ENCODE measurements at regions not wholly inside any gene's neighbourhood (a gene's known extent, or its start where the extent isn't known, plus 50 kb on each side); places are given as distances from the start of the nearest gene placed in this dataset.

DNA sequence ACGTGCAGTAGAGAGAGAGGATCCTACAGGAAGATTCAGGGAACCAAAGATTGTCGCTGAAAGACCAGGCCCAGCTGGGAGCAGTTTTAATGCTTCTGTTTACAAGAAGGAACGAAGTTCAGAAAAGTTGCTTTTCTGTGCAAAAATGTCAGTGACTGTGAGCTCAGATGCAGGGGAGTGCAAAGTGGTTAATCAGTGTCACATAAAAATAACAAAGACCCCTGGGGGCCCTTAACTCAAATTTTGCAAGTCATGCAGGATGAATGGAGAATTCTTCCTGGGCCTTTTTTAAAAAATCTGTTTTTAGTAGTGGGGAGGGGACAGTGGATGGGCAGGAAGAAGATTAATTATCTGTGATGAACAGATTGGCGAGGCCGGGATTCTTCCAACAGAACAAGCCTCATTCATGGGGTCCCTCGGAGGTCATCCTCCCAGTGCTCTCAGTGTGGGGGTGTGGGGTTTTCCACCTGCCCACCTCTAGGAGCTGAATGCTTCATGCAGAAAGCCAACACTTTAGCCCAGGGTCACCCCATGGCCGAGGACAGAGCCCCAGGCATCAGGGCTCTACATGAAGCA, 167.2 kb downstream of the UQCRFS1 start (continued):
- TF ChIP-seq, protein P1, sequence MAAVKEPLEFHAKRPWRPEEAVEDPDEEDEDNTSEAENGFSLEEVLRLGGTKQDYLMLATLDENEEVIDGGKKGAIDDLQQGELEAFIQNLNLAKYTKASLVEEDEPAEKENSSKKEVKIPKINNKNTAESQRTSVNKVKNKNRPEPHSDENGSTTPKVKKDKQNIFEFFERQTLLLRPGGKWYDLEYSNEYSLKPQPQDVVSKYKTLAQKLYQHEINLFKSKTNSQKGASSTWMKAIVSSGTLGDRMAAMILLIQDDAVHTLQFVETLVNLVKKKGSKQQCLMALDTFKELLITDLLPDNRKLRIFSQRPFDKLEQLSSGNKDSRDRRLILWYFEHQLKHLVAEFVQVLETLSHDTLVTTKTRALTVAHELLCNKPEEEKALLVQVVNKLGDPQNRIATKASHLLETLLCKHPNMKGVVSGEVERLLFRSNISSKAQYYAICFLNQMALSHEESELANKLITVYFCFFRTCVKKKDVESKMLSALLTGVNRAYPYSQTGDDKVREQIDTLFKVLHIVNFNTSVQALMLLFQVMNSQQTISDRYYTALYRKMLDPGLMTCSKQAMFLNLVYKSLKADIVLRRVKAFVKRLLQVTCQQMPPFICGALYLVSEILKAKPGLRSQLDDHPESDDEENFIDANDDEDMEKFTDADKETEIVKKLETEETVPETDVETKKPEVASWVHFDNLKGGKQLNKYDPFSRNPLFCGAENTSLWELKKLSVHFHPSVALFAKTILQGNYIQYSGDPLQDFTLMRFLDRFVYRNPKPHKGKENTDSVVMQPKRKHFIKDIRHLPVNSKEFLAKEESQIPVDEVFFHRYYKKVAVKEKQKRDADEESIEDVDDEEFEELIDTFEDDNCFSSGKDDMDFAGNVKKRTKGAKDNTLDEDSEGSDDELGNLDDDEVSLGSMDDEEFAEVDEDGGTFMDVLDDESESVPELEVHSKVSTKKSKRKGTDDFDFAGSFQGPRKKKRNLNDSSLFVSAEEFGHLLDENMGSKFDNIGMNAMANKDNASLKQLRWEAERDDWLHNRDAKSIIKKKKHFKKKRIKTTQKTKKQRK (IDR thresholded peaks at IDR 0.05; ENCODE audit: low read depth, low read length), result no peak
- TF ChIP-seq CEBPB (IDR thresholded peaks at IDR 0.05; ENCODE audit: borderline replicate concordance in 1 of 2, low read depth in 2 of 2, low read length in 2 of 2), result no peak
- TF ChIP-seq IKZF2 (IDR thresholded peaks at IDR 0.05), result no peak
- no peak for TF ChIP-seq EGR1 (IDR thresholded peaks at IDR 0.05; ENCODE audit: borderline replicate concordance in 1 of 2, low read depth in 2 of 2, low read length in 2 of 2)
- TF ChIP-seq, protein P2, sequence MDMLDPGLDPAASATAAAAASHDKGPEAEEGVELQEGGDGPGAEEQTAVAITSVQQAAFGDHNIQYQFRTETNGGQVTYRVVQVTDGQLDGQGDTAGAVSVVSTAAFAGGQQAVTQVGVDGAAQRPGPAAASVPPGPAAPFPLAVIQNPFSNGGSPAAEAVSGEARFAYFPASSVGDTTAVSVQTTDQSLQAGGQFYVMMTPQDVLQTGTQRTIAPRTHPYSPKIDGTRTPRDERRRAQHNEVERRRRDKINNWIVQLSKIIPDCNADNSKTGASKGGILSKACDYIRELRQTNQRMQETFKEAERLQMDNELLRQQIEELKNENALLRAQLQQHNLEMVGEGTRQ (IDR thresholded peaks at IDR 0.05; ENCODE audit: borderline replicate concordance, low read depth, low read length), result no peak
- no peak for TF ChIP-seq ZNF384 (IDR thresholded peaks at IDR 0.05; ENCODE audit: borderline replicate concordance, low read depth, low read length)
- no peak for TF ChIP-seq RB1 (IDR thresholded peaks at IDR 0.05; ENCODE audit: borderline replicate concordance)

DNA sequence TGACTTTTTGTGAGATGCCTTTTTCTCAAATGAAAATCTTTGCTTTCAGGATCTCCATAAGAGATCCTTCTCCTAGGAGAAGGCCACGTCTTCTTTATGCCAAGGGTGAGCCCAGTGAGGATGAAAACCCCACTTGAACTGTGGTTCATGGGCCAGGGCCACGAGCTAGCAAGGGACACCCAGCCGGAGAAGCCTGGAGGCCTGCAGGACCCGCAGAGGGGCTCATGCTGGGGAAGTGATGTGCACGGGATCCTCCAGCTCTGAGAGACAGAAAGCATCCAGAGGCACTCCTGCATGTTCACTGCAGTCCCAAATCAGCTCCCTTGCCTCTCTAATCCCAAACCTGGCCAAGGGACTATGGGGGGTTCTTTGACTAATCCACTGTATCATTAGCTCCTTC, 168.9 kb downstream of the UQCRFS1 start:
- ChIA-PET CTCF (no interaction called here), RAD21 (ENCODE audit: unreplicated experiment) (no interaction called here), POLR2A (no interaction called here), SMC1A (ENCODE audit: uncharacterized antibody, unreplicated experiment) (no interaction called here)
- in situ Hi-C loops (cut with MboI) (no loop called here), intact Hi-C loops (cut with micrococcal nuclease; ENCODE audit: unreplicated experiment) (no loop called here)
- no peak for FAIRE-seq
- no TSS peak for BruUV-seq (replicated peaks)
- Histone ChIP-seq H3K4me2 (ENCODE audit: control insufficient read depth, insufficient read depth) (no peak overlapping the region), H2AFZ (ENCODE audit: control insufficient read depth, low read depth, low read length) (no peak overlapping the region), H3K27me3 (replicated peaks in 1 of 2; ENCODE audit: control insufficient read depth in 2 of 2, insufficient read depth in 2 of 2, low read length in 1 of 2) (no peaks in the 10 kb centered on the region), H3K4me3 (no peak overlapping the region), H3K79me2 (ENCODE audit: control insufficient read depth, insufficient read depth, low read length) (no peaks in the 10 kb centered on the region), H4K20me1 (ENCODE audit: control insufficient read depth, insufficient read depth) (no peaks in the 10 kb centered on the region), H3K9me3 (replicated peaks; ENCODE audit: control insufficient read depth, insufficient read depth, low read length) (no peaks in the 10 kb centered on the region; the same call in 2 of the 3 replicates), H3K27ac (ENCODE audit: control insufficient read depth, insufficient read depth) (no peak overlapping the region), H3K4me1 (ENCODE audit: control insufficient read depth, insufficient read depth, low read length) (no peaks in the 10 kb centered on the region), H3K9ac (ENCODE audit: control insufficient read depth, insufficient read depth, low read length) (no peak overlapping the region), H3K36me3 (ENCODE audit: control insufficient read depth in 2 of 2, insufficient read depth in 2 of 2, low read length in 1 of 2) (no peaks in the 10 kb centered on the region)
- TF ChIP-seq, protein P3, sequence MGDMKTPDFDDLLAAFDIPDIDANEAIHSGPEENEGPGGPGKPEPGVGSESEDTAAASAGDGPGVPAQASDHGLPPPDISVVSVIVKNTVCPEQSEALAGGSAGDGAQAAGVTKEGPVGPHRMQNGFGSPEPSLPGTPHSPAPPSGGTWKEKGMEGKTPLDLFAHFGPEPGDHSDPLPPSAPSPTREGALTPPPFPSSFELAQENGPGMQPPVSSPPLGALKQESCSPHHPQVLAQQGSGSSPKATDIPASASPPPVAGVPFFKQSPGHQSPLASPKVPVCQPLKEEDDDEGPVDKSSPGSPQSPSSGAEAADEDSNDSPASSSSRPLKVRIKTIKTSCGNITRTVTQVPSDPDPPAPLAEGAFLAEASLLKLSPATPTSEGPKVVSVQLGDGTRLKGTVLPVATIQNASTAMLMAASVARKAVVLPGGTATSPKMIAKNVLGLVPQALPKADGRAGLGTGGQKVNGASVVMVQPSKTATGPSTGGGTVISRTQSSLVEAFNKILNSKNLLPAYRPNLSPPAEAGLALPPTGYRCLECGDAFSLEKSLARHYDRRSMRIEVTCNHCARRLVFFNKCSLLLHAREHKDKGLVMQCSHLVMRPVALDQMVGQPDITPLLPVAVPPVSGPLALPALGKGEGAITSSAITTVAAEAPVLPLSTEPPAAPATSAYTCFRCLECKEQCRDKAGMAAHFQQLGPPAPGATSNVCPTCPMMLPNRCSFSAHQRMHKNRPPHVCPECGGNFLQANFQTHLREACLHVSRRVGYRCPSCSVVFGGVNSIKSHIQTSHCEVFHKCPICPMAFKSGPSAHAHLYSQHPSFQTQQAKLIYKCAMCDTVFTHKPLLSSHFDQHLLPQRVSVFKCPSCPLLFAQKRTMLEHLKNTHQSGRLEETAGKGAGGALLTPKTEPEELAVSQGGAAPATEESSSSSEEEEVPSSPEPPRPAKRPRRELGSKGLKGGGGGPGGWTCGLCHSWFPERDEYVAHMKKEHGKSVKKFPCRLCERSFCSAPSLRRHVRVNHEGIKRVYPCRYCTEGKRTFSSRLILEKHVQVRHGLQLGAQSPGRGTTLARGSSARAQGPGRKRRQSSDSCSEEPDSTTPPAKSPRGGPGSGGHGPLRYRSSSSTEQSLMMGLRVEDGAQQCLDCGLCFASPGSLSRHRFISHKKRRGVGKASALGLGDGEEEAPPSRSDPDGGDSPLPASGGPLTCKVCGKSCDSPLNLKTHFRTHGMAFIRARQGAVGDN (IDR thresholded peaks at IDR 0.05), result no peak
- WGBS (ENCODE audit: insufficient coverage, insufficient replicate concordance, low lambda C conversion rate, missing lambda C conversion rate), result 15% methylated on average over 5 of the region's 5 CpGs
- DNase-seq (ENCODE audit: low read depth, low spot score), result no peak
- ATAC-seq, result no peak
